ENCODE measurements at regions not wholly inside any gene's neighbourhood (a gene's known extent, or its start where the extent isn't known, plus 50 kb on each side); places are given as distances from the start of the nearest gene placed in this dataset.

- TF ChIP-seq SUZ12 (IDR thresholded peaks at IDR 0.05; ENCODE audit: extremely low read depth, insufficient read depth, insufficient read length) (no peak), ZNF274 (IDR thresholded peaks at IDR 0.05; ENCODE audit: low read depth, low read length) (no peak), YY1 (IDR thresholded peaks at IDR 0.05; ENCODE audit: insufficient read depth, insufficient read length) (no peak)
Observed at GRCh38 chr13:40341501-40341900, 324.9 kb downstream of the FOXO1 start.
